Stimulated activated effector memory CD8-positive, alpha-beta T cell treated with anti-CD3 and anti-CD28 coated beads, Interleukin-12 subunit alpha, Interleukin-12 subunit beta, amount 100 ng/mL, for 72 hours (primary cell): ENCODE measurements at regions not wholly inside any gene's neighbourhood (a gene's known extent, or its start where the extent isn't known, plus 50 kb on each side); places are given as distances from the start of the nearest gene placed in this dataset.

ENCODE experiments used
- ATAC-seq: fragments of 150-1000 bp; cut with Tn5 transposase; 2 replicates; pipeline ENCODE4 v1.10.0; 2021
- DNase-seq, 2 donors: peaks; one replicate each; pipeline ENCODE4 v3.0.0; 2021 to 2022; ENCODE audit warnings: low spot score in 2 of 2
- H3K27ac Mint-ChIP-seq: one replicate; pipeline ENCODE4 v1.8.0; 2022; ENCODE audit warnings: mild to moderate bottlenecking, mixed read lengths
- H3K36me3 Mint-ChIP-seq: one replicate; pipeline ENCODE4 v1.8.0; 2022; ENCODE audit warnings: mild to moderate bottlenecking, mixed read lengths
- H3K4me1 Mint-ChIP-seq: one replicate; pipeline ENCODE4 v1.8.0; 2022; ENCODE audit warnings: mixed read lengths
- H3K4me3 Mint-ChIP-seq: one replicate; pipeline ENCODE4 v1.8.0; 2022; ENCODE audit warnings: mild to moderate bottlenecking, mixed read lengths
- H3K9me3 Mint-ChIP-seq: one replicate; pipeline ENCODE4 v1.8.0; 2022; ENCODE audit warnings: mixed read lengths

GRCh38 chr2:37425408-37425807, 81.0 kb downstream of the QPCT start:
- Mint-ChIP-seq H3K4me3 (no peak overlapping the region), H3K9me3 (no peaks in the 10 kb centered on the region), H3K4me1 (no peaks in the 10 kb centered on the region), H3K27ac (no peak overlapping the region), H3K36me3 (no peaks in the 10 kb centered on the region)
- DNase-seq (no peak), ATAC-seq (no peak)

- no peaks in the 10 kb centered on the region for H3K9me3 Mint-ChIP-seq
- no peak overlapping the region for H3K27ac Mint-ChIP-seq
- DNase-seq (no peak), ATAC-seq (no peak)
- no peak overlapping the region for H3K4me3 Mint-ChIP-seq
- H3K4me1 Mint-ChIP-seq, result no peaks in the 10 kb centered on the region
- H3K36me3 Mint-ChIP-seq, result no peaks in the 10 kb centered on the region
Measured at GRCh38 chr2:37427241-37427640, 82.8 kb downstream of the QPCT start.

- no peaks in the 10 kb centered on the region for H3K9me3 Mint-ChIP-seq
- ATAC-seq, result no peak
- H3K27ac Mint-ChIP-seq, result no peak overlapping the region
- DNase-seq, result no peak
- no peaks in the 10 kb centered on the region for H3K4me1 Mint-ChIP-seq
- H3K4me3 Mint-ChIP-seq, result no peak overlapping the region
- H3K36me3 Mint-ChIP-seq, result no peaks in the 10 kb centered on the region
Measured at GRCh38 chr2:37436323-37436722, 91.9 kb downstream of the QPCT start.

GRCh38 chr2:37439131-37439642, 94.8 kb downstream of the QPCT start:
- Mint-ChIP-seq H3K9me3 (peaks cover 3% of the 10 kb centered on the region), H3K4me3 (no peak overlapping the region), H3K36me3 (no peaks in the 10 kb centered on the region), H3K27ac (no peak overlapping the region), H3K4me1 (no peaks in the 10 kb centered on the region)
- DNase-seq, result no peak
- no peak for ATAC-seq

- H3K4me1 Mint-ChIP-seq, result no peaks in the 10 kb centered on the region
- DNase-seq, result no peak
- H3K27ac Mint-ChIP-seq, result no peak overlapping the region
- peaks cover 3% of the 10 kb centered on the region for H3K9me3 Mint-ChIP-seq
- ATAC-seq, result no peak
- no peaks in the 10 kb centered on the region for H3K36me3 Mint-ChIP-seq
- H3K4me3 Mint-ChIP-seq, result no peak overlapping the region
Measured at GRCh38 chr2:37441055-37441454, 96.6 kb downstream of the QPCT start.

- ATAC-seq (no peak), DNase-seq (no peak)
- no peaks in the 10 kb centered on the region for H3K36me3 Mint-ChIP-seq
- H3K4me3 Mint-ChIP-seq, result no peak overlapping the region
- peaks cover 3% of the 10 kb centered on the region for H3K9me3 Mint-ChIP-seq
- H3K27ac Mint-ChIP-seq, result no peak overlapping the region
- H3K4me1 Mint-ChIP-seq, result no peaks in the 10 kb centered on the region
Measured at GRCh38 chr2:37443082-37443481, 98.7 kb downstream of the QPCT start.

- DNase-seq (no peak), ATAC-seq (no peak)
- no peak overlapping the region for H3K27ac Mint-ChIP-seq
- H3K4me1 Mint-ChIP-seq, result peaks cover 5% of the 10 kb centered on the region
- no peaks in the 10 kb centered on the region for H3K9me3 Mint-ChIP-seq
- H3K36me3 Mint-ChIP-seq, result no peaks in the 10 kb centered on the region
- no peak overlapping the region for H3K4me3 Mint-ChIP-seq
Measured at GRCh38 chr2:37447446-37447845, 103.0 kb downstream of the QPCT start.

- Mint-ChIP-seq H3K27ac (no peak overlapping the region), H3K36me3 (no peaks in the 10 kb centered on the region), H3K4me3 (no peak overlapping the region), H3K4me1 (peaks cover 13% of the 10 kb centered on the region), H3K9me3 (no peaks in the 10 kb centered on the region)
- DNase-seq (no peak), ATAC-seq (no peak)
Measured at GRCh38 chr2:37448342-37449120, 104.1 kb downstream of the QPCT start.

- ATAC-seq (no peak), DNase-seq (no peak)
- H3K36me3 Mint-ChIP-seq, result no peaks in the 10 kb centered on the region
- no peaks in the 10 kb centered on the region for H3K9me3 Mint-ChIP-seq
- H3K4me3 Mint-ChIP-seq, result no peak overlapping the region
- no peak overlapping the region for H3K27ac Mint-ChIP-seq
- H3K4me1 Mint-ChIP-seq, result peaks cover 13% of the 10 kb centered on the region
Measured at GRCh38 chr2:37449761-37450296, 105.4 kb downstream of the QPCT start.

GRCh38 chr2:37453027-37453426, 108.6 kb downstream of the QPCT start:
- Mint-ChIP-seq H3K4me3 (no peak overlapping the region), H3K4me1 (peaks cover 27% of the 10 kb centered on the region), H3K27ac (no peak overlapping the region), H3K9me3 (peaks cover 2% of the 10 kb centered on the region), H3K36me3 (no peaks in the 10 kb centered on the region)
- ATAC-seq (peak; percentile 62), DNase-seq (no peak)

- Mint-ChIP-seq H3K9me3 (peaks cover 2% of the 10 kb centered on the region), H3K4me1 (peaks cover 39% of the 10 kb centered on the region), H3K27ac (no peak overlapping the region), H3K36me3 (no peaks in the 10 kb centered on the region), H3K4me3 (no peak overlapping the region)
- ATAC-seq (no peak), DNase-seq (no peak)
Measured at GRCh38 chr2:37454851-37455762, 110.7 kb downstream of the QPCT start.

- DNase-seq, result no peak
- Mint-ChIP-seq H3K4me3 (peak overlapping the region; percentile 10), H3K4me1 (peaks cover 53% of the 10 kb centered on the region)
Measured at GRCh38 chr2:37456479-37456878, 112.0 kb downstream of the QPCT start.

GRCh38 chr2:37457401-37457901, 113.0 kb downstream of the QPCT start:
- H3K9me3 Mint-ChIP-seq, result peaks cover 2% of the 10 kb centered on the region
- peaks cover 49% of the 10 kb centered on the region for H3K4me1 Mint-ChIP-seq
- ATAC-seq (no peak), DNase-seq (no peak)
- peak overlapping the region; percentile 92 for H3K27ac Mint-ChIP-seq
- no peaks in the 10 kb centered on the region for H3K36me3 Mint-ChIP-seq
- no peak overlapping the region for H3K4me3 Mint-ChIP-seq

More at GRCh38 chr2:37456479-37456878, 112.0 kb downstream of the QPCT start:
- H3K27ac Mint-ChIP-seq, result peak overlapping the region; percentile 92
- no peaks in the 10 kb centered on the region for H3K36me3 Mint-ChIP-seq
- peak; percentile 65 for ATAC-seq
- peaks cover 2% of the 10 kb centered on the region for H3K9me3 Mint-ChIP-seq

GRCh38 chr2:37458133-37458532, 113.7 kb downstream of the QPCT start:
- DNase-seq, result no peak
- Mint-ChIP-seq H3K4me3 (no peak overlapping the region), H3K27ac (no peak overlapping the region), H3K4me1 (peaks cover 44% of the 10 kb centered on the region), H3K36me3 (no peaks in the 10 kb centered on the region), H3K9me3 (peaks cover 2% of the 10 kb centered on the region)
- no peak for ATAC-seq
